Astrocyte of the spinal cord (primary cell): ENCODE measurements at regions not wholly inside any gene's neighbourhood (a gene's known extent, or its start where the extent isn't known, plus 50 kb on each side); places are given as distances from the start of the nearest gene placed in this dataset.

Experiments
- DNase-seq: peaks from one replicate; pipeline ENCODE4 v3.0.0; 2011; ENCODE audit warnings: low read depth, low spot score
- H3K4me3 ChIP-seq: 2 replicates; pipeline ENCODE4 v1.5.1; 2011; ENCODE audit warnings: low read depth, mild to moderate bottlenecking, low read length, moderate library complexity
- CTCF ChIP-seq: IDR thresholded peaks from 2 replicates; pipeline ENCODE4 v1.5.1; 2012; ENCODE audit warnings: low read depth, mild to moderate bottlenecking, low read length, inconsistent platforms
- in situ Hi-C: cut with HindIII; loops from 2 replicates; pipeline ENCODE4 v1.10.0; 2017; ENCODE audit warnings: low sequenced_read_pairs

GRCh38 chr18:38464024-38464423 lies 898.4 kb upstream of the CELF4 start:
- no peak for TF ChIP-seq CTCF
- no peak for DNase-seq
- in situ Hi-C loops: no loop called here
- H3K4me3 ChIP-seq: no peak overlapping the region

GRCh38 chr18:38460657-38461056 lies 895.1 kb upstream of the CELF4 start:
- DNase-seq: no peak
- no peak overlapping the region for H3K4me3 ChIP-seq
- TF ChIP-seq CTCF: no peak
- in situ Hi-C loops: no loop called here

- no peak for TF ChIP-seq CTCF
- H3K4me3 ChIP-seq: no peak overlapping the region
- in situ Hi-C loops: no loop called here
- no peak for DNase-seq
Measured at GRCh38 chr18:38459131-38459994, 893.8 kb upstream of the CELF4 start.

GRCh38 chr18:38458698-38459097 lies 893.1 kb upstream of the CELF4 start:
- no peak overlapping the region for H3K4me3 ChIP-seq
- TF ChIP-seq CTCF: no peak
- no peak for DNase-seq
- in situ Hi-C loops: no loop called here

GRCh38 chr18:38456253-38456652 lies 890.7 kb upstream of the CELF4 start:
- no peak for DNase-seq

GRCh38 chr18:38454764-38455469 lies 889.3 kb upstream of the CELF4 start:
- in situ Hi-C loops: no loop called here
- DNase-seq: no peak
- H3K4me3 ChIP-seq: no peak overlapping the region
- no peak for TF ChIP-seq CTCF

More at GRCh38 chr18:38456253-38456652, 890.7 kb upstream of the CELF4 start:
- in situ Hi-C loops: no loop called here
- no peak for TF ChIP-seq CTCF
- H3K4me3 ChIP-seq: no peak overlapping the region
